Nephron (organoid): ENCODE measurements at regions not wholly inside any gene's neighbourhood (a gene's known extent, or its start where the extent isn't known, plus 50 kb on each side); places are given as distances from the start of the nearest gene placed in this dataset.

Experiments used
- H3K27ac Mint-ChIP-seq, 3 experiments: 2 replicates each; pipeline ENCODE4 v1.8.0; 2020; ENCODE audit warnings: mixed read lengths in 3 of 3, mild to moderate bottlenecking in 2 of 3, moderate library complexity in 1 of 3
- H3K27me3 Mint-ChIP-seq: 2 replicates; pipeline ENCODE4 v1.8.0; 2021; ENCODE audit warnings: low read depth, mild to moderate bottlenecking, moderate library complexity, mixed read lengths
- H3K36me3 Mint-ChIP-seq: 2 replicates; pipeline ENCODE4 v1.8.0; 2020; ENCODE audit warnings: low read depth, mixed read lengths
- H3K4me1 Mint-ChIP-seq: 2 replicates; pipeline ENCODE4 v1.8.0; 2020; ENCODE audit warnings: mixed read lengths
- H3K4me3 Mint-ChIP-seq, 3 experiments: 2 replicates each; pipeline ENCODE4 v1.8.0; 2020; ENCODE audit warnings: mild to moderate bottlenecking in 3 of 3, mixed read lengths in 3 of 3, moderate library complexity in 2 of 3
- H3K9me3 Mint-ChIP-seq: 2 replicates; pipeline ENCODE4 v1.8.0; 2020; ENCODE audit warnings: mixed read lengths
- TF ChIP-seq, protein P1 (sequence below), 3 experiments: fragments of 200-600 bp; sonication (generic); IDR thresholded peaks; one replicate each; pipeline ENCODE4 v1.5.0; 2021; ENCODE audit warnings: antibody characterized with exemption in 3 of 3; ENCODE audit not compliant: unreplicated experiment in 3 of 3

DNA sequence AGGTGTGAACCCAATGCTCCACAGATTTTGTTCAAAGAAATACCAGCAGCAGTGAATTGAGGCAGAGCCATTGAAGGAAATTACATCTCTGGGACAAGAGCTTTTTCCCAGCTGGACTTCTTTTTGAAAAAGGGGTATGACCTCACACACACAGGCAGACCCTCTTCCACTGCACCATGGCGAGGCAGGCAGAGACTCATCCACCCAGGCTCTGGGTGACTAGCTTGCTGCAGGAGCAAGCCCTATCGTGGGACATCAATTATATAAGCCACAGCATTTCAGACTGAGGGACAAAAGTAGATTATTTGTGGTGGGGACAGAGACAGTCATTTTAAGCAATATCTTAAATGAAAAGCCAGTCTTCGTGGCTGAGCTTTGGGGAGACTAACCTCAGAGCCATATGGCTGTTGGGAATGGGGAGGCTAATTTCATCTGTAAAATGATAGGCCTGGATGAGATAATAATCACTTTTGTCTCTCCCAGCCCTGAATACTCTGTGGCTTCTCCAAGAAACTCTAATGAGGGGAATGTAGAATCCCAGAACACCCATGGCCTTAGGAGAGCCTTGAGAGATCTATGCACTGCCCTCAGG is 113.1 kb upstream of the TNC start:
- no peak overlapping the region for H3K4me3 Mint-ChIP-seq
- TF ChIP-seq, protein P1, sequence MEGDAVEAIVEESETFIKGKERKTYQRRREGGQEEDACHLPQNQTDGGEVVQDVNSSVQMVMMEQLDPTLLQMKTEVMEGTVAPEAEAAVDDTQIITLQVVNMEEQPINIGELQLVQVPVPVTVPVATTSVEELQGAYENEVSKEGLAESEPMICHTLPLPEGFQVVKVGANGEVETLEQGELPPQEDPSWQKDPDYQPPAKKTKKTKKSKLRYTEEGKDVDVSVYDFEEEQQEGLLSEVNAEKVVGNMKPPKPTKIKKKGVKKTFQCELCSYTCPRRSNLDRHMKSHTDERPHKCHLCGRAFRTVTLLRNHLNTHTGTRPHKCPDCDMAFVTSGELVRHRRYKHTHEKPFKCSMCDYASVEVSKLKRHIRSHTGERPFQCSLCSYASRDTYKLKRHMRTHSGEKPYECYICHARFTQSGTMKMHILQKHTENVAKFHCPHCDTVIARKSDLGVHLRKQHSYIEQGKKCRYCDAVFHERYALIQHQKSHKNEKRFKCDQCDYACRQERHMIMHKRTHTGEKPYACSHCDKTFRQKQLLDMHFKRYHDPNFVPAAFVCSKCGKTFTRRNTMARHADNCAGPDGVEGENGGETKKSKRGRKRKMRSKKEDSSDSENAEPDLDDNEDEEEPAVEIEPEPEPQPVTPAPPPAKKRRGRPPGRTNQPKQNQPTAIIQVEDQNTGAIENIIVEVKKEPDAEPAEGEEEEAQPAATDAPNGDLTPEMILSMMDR (IDR thresholded peaks at IDR 0.05; ENCODE audit: unreplicated experiment in 3 of 3), result no peak
- H3K4me1 Mint-ChIP-seq, result peaks cover 10% of the 10 kb centered on the region
- H3K36me3 Mint-ChIP-seq, result no peaks in the 10 kb centered on the region
- no peak overlapping the region for H3K27ac Mint-ChIP-seq
- peaks cover 4% of the 10 kb centered on the region for H3K27me3 Mint-ChIP-seq
- H3K9me3 Mint-ChIP-seq, result peaks cover 3% of the 10 kb centered on the region

DNA sequence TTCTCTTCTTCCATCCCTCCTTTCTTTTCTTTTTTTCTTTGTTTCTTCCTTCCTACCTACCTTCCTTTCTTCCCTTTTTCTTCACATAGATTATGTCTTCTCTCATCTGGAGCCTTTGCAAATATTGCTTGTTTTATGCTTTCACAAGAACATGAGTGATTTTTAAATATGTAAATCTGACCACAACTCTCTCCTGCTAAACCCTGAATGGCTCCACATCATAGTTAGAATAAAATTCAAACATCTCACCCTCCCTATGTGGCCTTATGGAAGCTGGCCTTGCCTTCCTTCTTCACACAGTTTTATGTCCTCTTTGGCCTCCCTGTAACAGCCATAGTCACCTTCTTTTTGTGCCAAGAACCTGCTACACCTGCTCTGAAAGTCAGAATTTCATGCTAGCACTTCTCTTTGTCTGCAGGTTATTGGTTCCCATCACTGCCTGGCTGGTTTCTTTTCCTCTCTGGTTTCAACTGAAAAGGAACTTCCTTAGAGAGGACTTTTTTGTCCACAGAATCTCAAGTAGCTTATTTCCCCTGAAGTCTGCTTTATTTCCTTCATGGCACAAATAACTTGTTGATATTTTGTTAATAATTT is 114.3 kb upstream of the TNC start:
- Mint-ChIP-seq H3K4me1 (peaks cover 10% of the 10 kb centered on the region), H3K9me3 (peaks cover 3% of the 10 kb centered on the region), H3K27ac (no peak overlapping the region), H3K27me3 (peaks cover 4% of the 10 kb centered on the region), H3K36me3 (no peaks in the 10 kb centered on the region), H3K4me3 (no peak overlapping the region)
- TF ChIP-seq, protein P1 (IDR thresholded peaks at IDR 0.05; ENCODE audit: unreplicated experiment in 3 of 3), result no peak

DNA sequence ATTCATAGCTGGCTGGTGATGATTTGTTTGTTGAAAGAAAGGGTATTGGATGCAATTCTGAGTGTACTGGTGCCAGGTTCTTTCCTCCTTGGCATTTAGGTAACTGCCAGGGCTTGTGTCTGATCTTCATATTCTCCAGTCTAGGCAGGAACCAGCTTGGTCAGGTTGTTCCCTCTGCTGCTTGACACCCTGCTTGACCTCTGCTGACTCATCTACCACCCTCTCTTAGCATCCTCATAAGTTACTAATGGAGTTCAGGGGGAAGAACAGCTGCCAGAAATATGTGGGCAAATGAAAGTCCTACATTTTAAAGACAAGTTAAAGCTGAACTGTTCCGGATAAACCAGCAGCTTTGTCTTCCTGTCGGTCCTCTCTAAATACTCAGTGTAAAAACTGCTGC is 116.1 kb upstream of the TNC start:
- Mint-ChIP-seq H3K27me3 (peaks cover 4% of the 10 kb centered on the region), H3K4me1 (peaks cover 10% of the 10 kb centered on the region)
- TF ChIP-seq, protein P1 (IDR thresholded peaks at IDR 0.05; ENCODE audit: unreplicated experiment in 3 of 3), result no peak

GRCh38 chr9:115235221-115235620 is 117.3 kb upstream of the TNC start:
- H3K4me1 Mint-ChIP-seq, result peaks cover 10% of the 10 kb centered on the region
- H3K36me3 Mint-ChIP-seq, result no peaks in the 10 kb centered on the region
- TF ChIP-seq, protein P1 (IDR thresholded peaks at IDR 0.05; ENCODE audit: unreplicated experiment in 3 of 3), result no peak
- no peak overlapping the region for H3K4me3 Mint-ChIP-seq
- no peak overlapping the region for H3K27ac Mint-ChIP-seq
- H3K9me3 Mint-ChIP-seq, result no peaks in the 10 kb centered on the region
- H3K27me3 Mint-ChIP-seq, result peaks cover 4% of the 10 kb centered on the region

More for the DNA sequence above, 116.1 kb upstream of the TNC start:
- no peak overlapping the region for H3K4me3 Mint-ChIP-seq
- H3K9me3 Mint-ChIP-seq, result peaks cover 3% of the 10 kb centered on the region
- no peaks in the 10 kb centered on the region for H3K36me3 Mint-ChIP-seq
- no peak overlapping the region for H3K27ac Mint-ChIP-seq

DNA sequence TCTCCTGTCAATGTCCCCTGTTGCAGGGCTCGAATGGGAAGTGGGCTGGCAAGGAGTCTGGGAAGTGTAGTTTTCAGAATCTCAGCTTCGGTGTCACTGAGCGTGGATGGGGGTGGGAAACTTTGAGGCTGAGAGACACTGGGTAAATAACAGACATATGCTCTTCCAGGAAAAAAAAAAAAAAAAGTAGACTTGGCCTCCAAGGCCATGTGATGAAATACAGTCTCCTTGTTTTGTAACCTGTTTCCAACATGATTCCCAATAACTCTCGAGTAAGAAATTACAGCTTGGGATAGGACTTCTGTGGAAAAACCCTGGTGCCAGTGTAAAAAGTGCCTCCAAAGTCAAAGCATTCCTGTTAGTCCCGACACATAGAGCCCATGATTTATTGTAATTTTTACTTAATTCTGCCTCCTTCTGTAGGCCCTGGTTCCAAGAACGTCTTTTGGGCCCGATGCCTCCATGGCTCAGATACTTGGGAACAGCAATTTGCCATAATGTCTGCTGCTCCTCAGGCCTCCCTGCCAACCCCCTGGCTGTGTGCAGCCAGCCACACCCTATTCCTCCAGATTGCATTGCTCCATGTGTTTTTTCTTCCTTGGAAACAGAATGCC is 119.5 kb upstream of the TNC start:
- Mint-ChIP-seq H3K4me1 (peaks cover 10% of the 10 kb centered on the region), H3K27me3 (peaks cover 4% of the 10 kb centered on the region), H3K27ac (no peak overlapping the region), H3K4me3 (no peak overlapping the region), H3K36me3 (no peaks in the 10 kb centered on the region), H3K9me3 (no peaks in the 10 kb centered on the region)
- TF ChIP-seq, protein P1 (IDR thresholded peaks at IDR 0.05; ENCODE audit: unreplicated experiment in 3 of 3), result no peak
